GM19035 (cell line): ENCODE measurements at regions not wholly inside any gene's neighbourhood (a gene's known extent, or its start where the extent isn't known, plus 50 kb on each side); places are given as distances from the start of the nearest gene placed in this dataset.
"Not testable (repeated sequence)": the region's sequence is repeated elsewhere in the genome, so short reads cannot be mapped to it uniquely, and the experiment has no call there.

Source experiments
- ATAC-seq: cut with Tn5 transposase; IDR thresholded peaks from one replicate; pipeline ENCODE4 v1.9.1; 2021; ENCODE audit not compliant: unreplicated experiment

DNA sequence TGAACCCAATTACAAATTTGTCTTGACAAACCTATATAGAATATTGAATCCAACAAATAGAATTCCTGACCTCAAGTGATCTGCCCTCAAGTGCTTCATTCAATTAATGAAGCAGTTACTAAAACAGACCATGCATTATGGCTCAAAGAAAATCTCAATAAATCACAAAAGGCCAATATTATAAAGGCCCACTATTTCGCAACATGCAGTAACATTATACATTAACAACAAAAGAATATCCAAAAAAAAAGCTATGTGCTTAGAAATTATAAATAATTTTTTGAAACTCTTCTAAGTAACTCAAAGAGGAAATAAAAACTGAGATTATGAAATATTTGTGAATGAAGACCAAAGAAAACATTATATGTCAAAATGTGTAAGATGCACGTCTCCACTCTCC lies 177.7 kb downstream of the ZNF674 start:
- ATAC-seq, result no peak

DNA sequence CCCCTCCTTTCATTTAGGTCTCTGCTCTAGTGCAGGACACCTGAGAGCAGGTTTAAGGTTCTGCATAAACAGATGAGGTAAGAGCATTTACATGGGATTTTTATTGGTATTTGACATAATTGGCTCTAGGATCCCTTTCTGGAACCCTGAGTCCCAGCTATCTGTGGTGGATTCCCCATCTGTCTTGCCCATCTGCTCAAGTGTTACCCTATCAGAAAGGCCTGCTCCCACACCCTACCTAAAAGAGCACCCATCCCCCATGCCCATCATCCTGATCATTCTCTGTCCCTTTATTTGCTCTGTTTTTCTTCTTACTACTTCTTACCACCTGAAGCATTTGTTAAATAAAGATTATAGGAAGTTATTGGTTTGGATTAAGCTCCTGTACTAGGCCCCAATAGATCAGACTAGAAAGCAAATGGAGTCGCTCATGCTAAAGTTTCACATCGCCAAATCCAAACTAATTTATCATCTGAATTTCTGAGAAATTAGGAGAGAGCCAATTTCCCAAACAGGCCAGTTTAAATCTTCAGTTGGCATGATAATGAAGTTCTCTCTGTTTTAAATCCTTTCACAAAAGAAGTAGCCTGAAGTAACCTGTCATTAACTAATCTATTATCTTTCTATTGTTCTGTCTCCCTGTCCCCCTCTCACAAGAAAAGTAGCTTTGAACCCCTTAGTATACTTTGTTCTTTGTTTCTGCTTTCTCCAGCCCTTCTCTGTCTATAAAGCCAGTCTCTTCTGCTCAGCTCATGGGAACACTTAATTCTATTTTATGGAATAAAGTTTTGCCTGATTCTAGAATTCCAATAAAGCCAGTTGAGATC lies 178.6 kb downstream of the ZNF674 start:
- ATAC-seq, result no peak

GRCh38 chrX:46354481-46354880 lies 190.7 kb downstream of the ZNF674 start:
- ATAC-seq, result no peak

GRCh38 chrX:46341767-46342322 lies 203.4 kb downstream of the ZNF674 start:
- no peak for ATAC-seq

DNA sequence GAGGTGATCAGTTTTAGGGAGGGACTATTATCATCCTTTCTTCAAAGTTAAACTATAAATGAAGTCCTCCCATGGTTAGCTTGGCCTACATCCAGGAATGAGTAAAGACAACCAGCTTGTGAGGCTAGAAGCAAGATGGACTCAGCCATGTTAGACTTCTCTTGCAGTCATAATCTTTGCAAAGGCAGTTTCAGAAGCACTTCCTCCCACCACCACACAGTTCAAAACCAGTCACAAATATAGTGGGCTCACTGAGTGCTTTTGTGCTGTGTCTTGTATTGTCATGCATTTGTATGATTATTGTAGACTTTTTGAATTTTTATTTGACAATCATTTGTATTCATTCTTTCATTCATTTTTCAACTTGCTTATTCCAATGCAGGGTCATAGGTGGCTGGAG lies 204.5 kb downstream of the ZNF674 start:
- no peak for ATAC-seq

DNA sequence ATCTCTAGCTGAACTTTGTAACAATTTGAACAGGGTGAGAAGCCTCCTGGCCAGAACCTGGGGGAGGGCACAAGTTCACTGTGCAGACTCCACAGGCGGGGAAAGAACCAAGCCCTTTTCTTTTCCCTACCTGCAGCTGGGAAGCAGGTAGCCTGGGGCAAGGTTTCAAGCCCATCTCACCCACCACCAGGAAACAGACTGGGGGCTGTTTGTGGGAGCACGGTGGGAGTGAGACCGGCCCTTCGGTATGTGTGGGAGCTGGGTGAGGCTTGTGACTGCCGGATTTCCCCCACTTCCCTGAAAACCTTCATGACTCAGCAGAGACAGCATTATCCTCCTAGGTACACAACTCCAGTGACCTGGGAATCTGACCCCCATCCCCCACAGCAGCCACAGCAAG lies 211.7 kb downstream of the ZNF674 start:
- ATAC-seq, result no peak

GRCh38 chrX:46330981-46331380 lies 214.2 kb downstream of the ZNF674 start:
- no peak for ATAC-seq

- no peak for ATAC-seq
These were observed 214.7 kb downstream of the ZNF674 start for GRCh38 chrX:46330513-46330912.

- ATAC-seq, result no peak
These were observed 217.1 kb downstream of the ZNF674 start for GRCh38 chrX:46328133-46328532.

DNA sequence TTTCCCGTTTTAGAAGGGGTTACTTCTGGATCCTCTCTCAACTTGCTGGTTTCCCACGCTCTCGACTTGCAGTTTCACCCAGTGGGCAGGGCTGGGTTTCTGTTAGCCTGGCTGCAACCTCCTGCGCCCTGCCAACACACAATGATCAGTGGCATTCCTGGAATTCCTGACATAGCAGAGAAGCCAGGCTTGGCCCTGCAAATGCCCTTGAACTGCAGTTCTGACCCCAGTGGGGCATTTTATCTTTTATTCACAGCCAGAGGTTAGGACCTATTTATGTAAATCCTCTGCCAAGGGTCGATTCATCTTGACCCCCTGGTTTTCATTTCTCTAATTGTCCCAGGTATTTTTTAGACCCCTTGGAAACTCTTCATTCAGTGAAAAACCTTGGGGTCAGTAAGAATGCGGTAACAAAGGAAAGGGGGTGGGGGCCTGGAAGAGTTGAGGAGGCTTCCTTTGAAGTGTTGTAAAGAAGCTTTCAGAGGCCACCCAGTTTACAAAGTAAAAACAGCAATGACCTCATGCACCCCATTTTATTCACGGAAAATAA lies 217.6 kb downstream of the ZNF674 start:
- no peak for ATAC-seq

DNA sequence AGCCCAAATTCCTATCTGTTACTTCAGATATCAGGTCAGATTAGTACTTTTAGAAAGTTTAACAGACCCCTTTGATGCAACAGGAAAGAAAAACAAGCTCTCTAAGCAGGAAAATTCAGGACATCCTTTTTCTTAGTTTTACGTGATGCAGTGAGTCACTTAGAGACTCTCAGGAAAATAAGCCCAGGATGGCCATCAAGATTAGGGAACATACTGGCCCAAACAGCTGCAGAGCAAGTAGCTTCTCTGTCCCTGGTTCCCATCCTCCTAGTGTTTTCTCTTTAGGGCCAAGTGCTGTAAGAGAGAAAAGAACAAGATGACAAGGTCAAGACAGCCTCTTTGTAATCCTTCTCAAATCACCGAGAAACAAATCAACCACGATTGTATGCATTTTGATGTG lies 219.1 kb downstream of the ZNF674 start:
- no peak for ATAC-seq

DNA sequence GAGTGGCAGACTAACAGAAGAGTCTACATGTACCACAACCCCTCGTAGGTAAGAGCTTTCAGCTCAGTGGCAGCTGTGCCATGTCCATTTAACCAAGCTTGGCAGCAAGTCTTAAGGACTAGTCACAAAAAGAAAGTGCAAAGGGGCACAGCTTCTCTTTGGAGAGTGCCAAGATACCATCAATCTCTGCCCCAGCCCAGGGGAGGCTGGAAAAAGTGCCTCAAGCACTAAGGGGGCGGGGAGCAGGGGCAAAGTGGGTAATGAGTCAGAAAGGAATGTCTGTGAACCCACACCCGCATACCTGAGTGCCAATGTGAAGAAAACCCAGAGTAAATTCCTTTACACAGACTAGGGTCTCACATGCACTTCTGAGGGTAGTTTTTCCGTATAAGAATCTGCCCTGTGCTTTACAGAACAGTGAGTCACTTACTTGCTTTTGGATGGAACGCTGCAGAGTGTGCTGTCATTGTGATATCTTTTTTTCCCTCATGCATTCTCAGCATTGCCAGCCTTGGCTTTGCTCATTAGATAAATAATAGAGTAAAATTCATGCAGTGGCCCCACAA lies 219.8 kb downstream of the ZNF674 start:
- ATAC-seq, result no peak

DNA sequence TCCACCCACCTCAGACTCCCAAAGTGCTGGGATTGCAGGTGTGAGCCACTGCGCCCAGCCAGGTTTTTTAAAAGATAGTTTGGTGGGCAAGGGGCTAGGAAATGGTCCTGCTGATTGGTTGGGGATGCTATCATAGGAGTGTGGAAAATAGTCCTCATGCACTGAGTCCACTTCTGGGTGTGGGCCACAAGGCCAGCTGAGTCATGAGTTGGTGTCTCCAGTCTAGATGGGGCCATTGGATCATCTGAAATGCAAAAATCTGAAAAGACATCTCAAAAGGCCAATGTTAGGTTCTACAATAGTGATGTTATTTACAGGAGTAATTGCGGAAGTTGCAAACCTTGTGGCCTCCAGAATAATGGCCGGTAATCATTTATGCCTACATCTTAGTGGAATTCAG lies 221.1 kb downstream of the ZNF674 start:
- no peak for ATAC-seq

DNA sequence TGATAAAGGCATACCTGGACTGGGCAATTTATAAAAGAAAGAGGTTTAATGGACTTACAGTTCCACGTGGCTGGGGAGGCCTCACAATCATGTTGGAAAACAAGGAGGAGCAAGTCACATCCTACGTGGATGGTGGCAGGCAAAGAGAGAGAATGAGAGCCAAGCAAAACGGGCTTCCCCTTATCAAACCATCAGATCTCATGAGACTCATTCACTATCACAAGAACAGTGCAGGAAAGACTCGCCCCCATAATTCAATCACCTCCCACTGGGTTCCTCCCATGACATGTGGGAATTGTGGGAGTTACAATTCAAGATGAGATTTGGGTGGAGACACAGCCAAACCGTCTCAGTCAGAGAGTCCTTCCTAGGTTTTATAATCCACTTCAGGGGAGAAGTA lies 222.3 kb downstream of the ZNF674 start:
- ATAC-seq, result not testable (repeated sequence)

DNA sequence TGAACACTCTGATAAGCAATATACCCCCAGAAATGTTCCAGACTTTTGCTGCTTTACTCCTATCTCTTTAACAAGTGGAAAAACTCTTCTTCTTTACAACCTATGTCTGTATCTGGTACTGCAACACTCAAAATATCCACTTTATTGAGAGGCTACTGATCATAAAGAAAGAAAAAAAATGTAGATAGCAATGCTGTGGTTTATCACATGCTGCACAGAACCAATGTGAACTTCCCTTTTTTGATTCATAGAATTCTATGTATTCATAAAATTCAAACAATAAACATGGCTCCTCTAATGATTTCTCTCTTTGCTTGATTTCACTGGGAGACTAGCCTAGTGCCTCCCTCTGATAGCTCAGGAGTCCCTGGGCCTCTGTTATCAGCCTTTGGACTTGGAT lies 223.5 kb downstream of the ZNF674 start:
- no peak for ATAC-seq

- no peak for ATAC-seq
These were observed 225.5 kb downstream of the ZNF674 start for GRCh38 chrX:46319750-46320149.

DNA sequence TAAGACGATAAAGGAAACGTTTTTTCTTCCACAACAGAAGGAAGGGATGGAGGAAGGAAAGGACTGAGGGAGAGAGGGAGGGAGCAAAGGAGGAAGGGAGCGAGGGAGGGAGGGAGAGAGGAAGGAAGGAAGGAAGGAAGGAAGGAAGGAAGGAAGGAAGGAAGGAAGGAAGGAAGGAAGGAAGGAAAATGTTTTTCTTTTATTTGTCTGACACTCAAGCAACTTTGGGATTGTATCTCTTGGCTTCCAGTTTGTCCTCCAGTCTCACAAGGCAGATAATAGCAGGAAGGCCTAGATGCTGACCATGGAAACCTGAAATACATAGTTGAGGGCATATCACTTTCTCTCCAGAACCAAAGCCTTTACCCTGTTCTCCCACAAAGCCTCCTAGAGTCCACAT lies 226.7 kb downstream of the ZNF674 start:
- ATAC-seq, result no peak

- no peak for ATAC-seq
These were observed 228.1 kb downstream of the ZNF674 start for GRCh38 chrX:46317163-46317562.

DNA sequence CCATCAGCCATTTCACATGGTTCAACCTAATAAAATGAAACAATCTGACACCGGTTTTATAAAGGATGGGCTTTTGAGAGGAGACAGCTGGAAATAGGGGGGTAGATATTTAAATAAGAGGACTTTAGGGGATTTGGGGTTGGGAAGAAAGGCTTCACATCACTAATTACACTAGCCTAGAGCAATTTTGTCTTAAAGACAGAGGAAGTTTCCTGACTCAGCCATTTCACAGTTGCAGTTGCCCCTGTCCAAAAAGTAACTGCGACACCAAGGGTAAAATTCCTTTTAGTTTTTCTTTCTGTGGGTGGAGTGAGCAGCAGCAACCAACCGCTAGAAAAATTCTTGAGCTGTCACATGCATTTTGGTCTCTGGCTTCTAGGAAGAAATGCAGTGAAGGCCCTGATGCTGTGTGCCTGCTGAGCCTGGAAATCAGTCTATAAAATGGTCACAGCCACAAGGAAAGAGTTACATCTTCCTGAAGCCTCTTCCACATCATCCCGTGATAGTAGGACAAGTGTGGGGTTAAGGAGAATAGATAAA lies 233.6 kb downstream of the ZNF674 start:
- ATAC-seq, result no peak

GRCh38 chrX:46310815-46311497 lies 234.3 kb downstream of the ZNF674 start:
- no peak for ATAC-seq

DNA sequence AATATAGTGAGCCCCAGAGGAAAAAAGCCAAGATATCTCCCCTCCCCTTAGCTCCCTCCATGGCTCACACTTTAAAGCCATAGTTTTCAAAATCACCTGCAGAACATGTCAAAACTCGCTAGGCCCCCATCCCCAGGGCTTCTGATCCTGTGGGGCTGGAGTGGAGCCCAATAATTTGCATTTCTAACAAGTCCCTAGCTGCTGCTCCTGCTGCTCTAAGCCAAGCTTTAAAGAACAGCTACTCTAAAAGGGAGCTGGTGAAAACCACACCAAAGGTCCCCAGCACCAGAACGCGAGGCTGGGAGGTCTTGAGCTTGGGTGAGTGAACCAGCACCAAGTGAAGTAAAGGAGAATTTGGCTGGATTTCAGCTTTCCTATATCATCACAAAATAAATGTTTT lies 237.1 kb downstream of the ZNF674 start:
- no peak for ATAC-seq
